ENCODE measurements at regions not wholly inside any gene's neighbourhood (a gene's known extent, or its start where the extent isn't known, plus 50 kb on each side); places are given as distances from the start of the nearest gene placed in this dataset.

DNA sequence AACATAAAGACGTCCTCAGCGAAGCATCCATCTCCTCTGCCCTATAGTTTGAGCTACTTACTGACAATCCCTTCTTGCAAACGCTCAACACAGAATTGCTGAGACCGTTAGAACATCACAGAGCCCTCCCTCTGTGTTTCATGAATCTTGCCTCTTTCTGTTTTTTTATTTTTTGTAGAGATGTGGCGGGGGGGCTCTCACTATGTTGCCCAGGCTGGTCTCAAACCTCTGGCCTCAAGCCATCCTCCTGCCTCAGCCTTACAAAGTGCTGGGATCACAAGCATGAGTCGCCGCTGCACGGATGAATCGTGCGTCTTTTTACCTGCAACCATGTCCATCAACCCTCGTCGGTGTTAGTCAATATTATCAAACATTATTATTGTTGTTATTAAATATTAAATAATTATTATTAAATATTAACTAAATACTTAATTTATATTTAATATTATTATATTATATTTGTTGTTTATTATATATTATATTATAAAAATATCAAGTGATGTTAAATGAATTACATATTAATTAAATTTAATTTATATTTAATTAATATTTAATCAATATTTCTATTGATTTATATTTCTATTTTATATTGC lies 200.7 kb downstream of the CRLF2 start:
- Histone ChIP-seq H3K18ac (ENCODE audit: extremely low read depth, low read length) (no peak overlapping the region), H4K91ac (replicated peaks; ENCODE audit: insufficient read length, low read length) (no peak overlapping the region), H3K4me2 (ENCODE audit: insufficient read depth in 1 of 2, low read depth in 2 of 2, low read length in 2 of 2) (no peak overlapping the region), H3K79me2 (ENCODE audit: control insufficient read depth in 1 of 2, insufficient read depth in 2 of 2, low read length in 2 of 2) (no peaks in the 10 kb centered on the region), H3K9ac (replicated peaks in 1 of 4; ENCODE audit: extremely low read depth in 1 of 4, low read depth in 3 of 4, low read length in 3 of 4) (no peak overlapping the region), H3K4me3 (ENCODE audit: extremely low read depth in 1 of 4, insufficient read depth in 2 of 4, low read depth in 3 of 4, low read length in 4 of 4) (no peak overlapping the region), H2BK5ac (ENCODE audit: low read depth, low read length) (no peak overlapping the region), H3K9me3 (ENCODE audit: insufficient read depth in 2 of 2, low read depth in 1 of 2, low read length in 1 of 2) (no peaks in the 10 kb centered on the region), H2AK5ac (ENCODE audit: low read depth, low read length) (no peak overlapping the region), H3K4ac (replicated peaks; ENCODE audit: insufficient read length, low read depth, low read length) (no peak overlapping the region), H4K5ac (ENCODE audit: insufficient read length, low read depth, low read length) (no peak overlapping the region), H3K36me3 (ENCODE audit: control insufficient read depth in 2 of 4, insufficient read depth in 4 of 4, low read length in 3 of 4) (no peaks in the 10 kb centered on the region), H3K27me3 (replicated peaks in 1 of 4; ENCODE audit: control insufficient read depth in 3 of 4, extremely low read depth in 1 of 4, insufficient read depth in 3 of 4, low read length in 3 of 4) (no peaks in the 10 kb centered on the region), H2BK12ac (ENCODE audit: low read depth, low read length) (no peak overlapping the region), H2BK120ac (replicated peaks; ENCODE audit: low read depth, low read length) (no peak overlapping the region), H3K4me1 (replicated peaks in 1 of 4; ENCODE audit: control insufficient read depth in 3 of 4, insufficient read depth in 4 of 4, low read length in 3 of 4) (no peaks in the 10 kb centered on the region), H3K23ac (ENCODE audit: insufficient read length) (no peak overlapping the region), H3K27ac (ENCODE audit: low read depth, low read length) (no peak overlapping the region), H2BK15ac (ENCODE audit: low read length) (no peak overlapping the region), H2AFZ (ENCODE audit: low read length) (no peak overlapping the region), H2BK20ac (ENCODE audit: low read length) (no peak overlapping the region), H3K79me1 (ENCODE audit: low read depth, low read length) (no peaks in the 10 kb centered on the region), H3K23me2 (ENCODE audit: low read depth, low read length) (no peaks in the 10 kb centered on the region), H4K20me1 (replicated peaks in 1 of 2; ENCODE audit: control insufficient read depth in 1 of 2, insufficient read depth in 2 of 2, low read length in 2 of 2) (no peaks in the 10 kb centered on the region), H3K14ac (ENCODE audit: insufficient read length) (no peak overlapping the region), H3K56ac (replicated peaks; ENCODE audit: insufficient read length, low read depth, low read length) (no peak overlapping the region), H4K8ac (ENCODE audit: extremely low read depth, insufficient read depth, low read length) (no peak overlapping the region)
- FAIRE-seq (no peak), DNase-seq (ENCODE audit: low read depth in 1 of 2, low spot score in 2 of 2) (no peak)
- POLR2A ChIA-PET (ENCODE audit: partially characterized antibody) = no interaction called here
- TF ChIP-seq KDM1A (IDR thresholded peaks at IDR 0.05; ENCODE audit: borderline replicate concordance, low read length) (no peak), CEBPB (IDR thresholded peaks at IDR 0.05; ENCODE audit: low read depth, low read length) (no peak)
- CTCF ChIA-PET (ENCODE audit: partially characterized antibody) = no interaction called here
- WGBS, 2 experiments (ENCODE audit: extremely low coverage in 1 of 2, insufficient coverage in 1 of 2, insufficient read length in 1 of 2, insufficient replicate concordance in 2 of 2, low coverage in 1 of 2, low lambda C conversion rate in 2 of 2, missing lambda C conversion rate in 1 of 2) = 85% methylated on average over 12 of the region's 12 CpGs; no CpG with 5 or more reads in 1 of the 2 experiments

Data from H1 (cell line).